ENCODE measurements at regions not wholly inside any gene's neighbourhood (a gene's known extent, or its start where the extent isn't known, plus 50 kb on each side); places are given as distances from the start of the nearest gene placed in this dataset.

DNA sequence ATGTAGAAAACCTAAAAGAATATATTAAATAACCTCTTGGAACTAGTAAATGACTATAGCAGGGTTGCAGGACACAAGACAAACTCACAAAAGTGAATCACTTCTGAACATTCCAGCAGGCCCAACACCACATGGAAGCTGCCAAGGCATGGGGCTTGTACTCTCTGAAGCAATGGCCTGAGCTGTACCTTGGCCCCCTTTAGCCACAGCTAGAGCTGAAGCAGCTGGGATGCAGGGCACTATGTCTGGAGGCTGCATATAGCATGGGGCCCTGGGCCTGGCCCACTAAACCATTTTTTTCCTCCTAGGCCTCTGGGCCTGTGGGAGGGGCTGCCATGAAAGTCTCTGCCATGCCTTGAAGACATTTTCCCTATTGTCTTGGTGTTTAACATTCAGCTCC lies 1067.3 kb downstream of the LRFN5 start:
- DNase-seq (ENCODE audit: low read depth in 4 of 4, low spot score in 1 of 4): no peak

DNA sequence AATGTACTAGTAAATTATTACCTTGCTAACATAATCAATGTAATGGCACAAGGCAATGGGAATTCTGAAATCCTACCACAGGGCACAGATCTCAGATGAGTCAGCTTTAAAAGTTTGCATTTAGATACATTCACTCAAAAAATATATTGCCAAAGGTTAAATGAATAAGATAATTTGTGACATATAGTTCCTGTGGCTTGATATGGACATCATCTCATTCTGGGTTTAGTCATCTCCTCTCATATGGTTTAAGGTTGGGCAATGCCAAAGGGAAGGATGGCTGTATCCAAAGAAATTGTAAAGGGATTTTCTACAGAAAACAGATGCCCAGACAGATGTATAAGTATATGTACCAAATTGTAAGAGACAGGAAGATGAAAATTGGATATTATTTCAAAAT lies 1065.0 kb downstream of the LRFN5 start:
- no peak for DNase-seq (ENCODE audit: low read depth in 4 of 4, low spot score in 1 of 4)

DNA sequence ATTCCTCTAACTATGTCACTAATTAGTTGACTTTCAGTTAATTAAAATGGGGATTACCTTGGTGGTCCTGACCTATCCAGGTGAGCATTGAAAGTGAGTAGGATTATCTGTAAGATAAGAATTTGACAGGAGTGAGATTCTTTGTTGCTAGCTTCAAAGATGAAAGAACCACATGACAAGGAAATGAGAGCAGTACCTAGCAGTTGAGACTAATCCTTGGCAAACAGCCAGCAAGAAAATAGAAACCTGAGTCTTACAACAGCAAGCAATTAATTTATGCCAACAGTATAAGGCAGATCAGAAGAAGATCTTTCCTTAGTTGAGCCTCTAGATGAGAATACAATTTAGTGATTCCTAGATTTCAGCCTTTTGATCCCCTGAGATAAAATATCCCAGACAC lies 1058.4 kb downstream of the LRFN5 start:
- no peak for DNase-seq (ENCODE audit: low read depth in 4 of 4, low spot score in 1 of 4)

DNA sequence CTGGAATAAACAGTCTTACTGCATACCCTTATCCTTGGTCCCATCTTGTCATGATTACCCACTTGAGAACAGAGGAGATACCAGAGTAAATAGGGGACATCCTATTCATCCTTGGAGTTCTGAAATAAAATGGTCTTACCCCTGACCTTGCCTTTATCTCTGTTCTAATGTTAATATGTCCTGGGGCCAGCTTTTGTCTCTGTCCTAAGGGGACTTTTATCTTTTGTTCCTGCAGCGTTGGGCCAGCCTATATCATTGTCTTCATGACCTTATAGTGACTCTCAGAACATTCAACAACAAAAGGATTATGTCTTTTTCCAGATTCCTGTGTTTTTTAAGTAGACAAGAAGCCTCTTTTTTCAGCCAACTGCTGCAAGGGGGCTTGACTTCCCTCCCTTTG lies 1057.5 kb downstream of the LRFN5 start:
- DNase-seq (ENCODE audit: low read depth in 4 of 4, low spot score in 1 of 4): no peak

DNA sequence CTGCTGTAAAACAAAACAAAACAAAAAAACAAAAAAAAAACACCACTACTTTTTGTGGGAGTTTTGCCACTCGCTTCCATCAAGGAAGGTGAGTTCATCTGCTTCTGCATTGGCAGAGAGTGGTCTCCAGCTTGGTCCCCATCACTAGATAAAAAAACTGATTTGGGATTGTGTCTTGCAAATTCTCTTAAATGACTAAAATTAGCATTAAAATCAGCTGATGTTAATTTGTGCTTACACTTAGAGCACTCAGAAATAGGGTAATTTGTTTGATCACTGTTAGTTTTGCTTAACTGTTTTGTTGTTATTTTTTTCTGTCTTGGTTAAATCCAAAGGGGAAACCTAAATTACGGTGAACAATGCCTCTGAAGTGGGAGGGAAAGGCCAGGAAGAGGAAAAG lies 1048.0 kb downstream of the LRFN5 start:
- no peak for DNase-seq (ENCODE audit: low read depth in 4 of 4, low spot score in 1 of 4)

DNA sequence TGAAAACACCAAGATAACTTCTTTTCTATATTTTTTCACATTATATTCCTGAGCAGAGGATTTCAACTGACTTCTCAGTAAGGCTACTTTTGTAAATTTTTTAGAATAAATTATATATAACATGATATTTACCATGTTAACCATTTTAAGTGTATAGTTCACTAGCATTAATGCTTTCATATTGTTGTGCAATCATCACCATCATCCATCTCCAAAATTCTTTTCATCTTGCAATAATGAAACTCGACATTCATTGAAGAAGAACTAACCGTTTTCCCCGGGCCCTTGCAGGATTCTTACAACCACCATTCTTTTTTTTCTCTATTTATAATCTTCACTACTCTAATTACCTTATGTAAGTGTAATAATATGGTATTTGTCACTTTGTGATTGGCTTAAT lies 1036.1 kb downstream of the LRFN5 start:
- DNase-seq (ENCODE audit: low read depth in 4 of 4, low spot score in 1 of 4): no peak

DNA sequence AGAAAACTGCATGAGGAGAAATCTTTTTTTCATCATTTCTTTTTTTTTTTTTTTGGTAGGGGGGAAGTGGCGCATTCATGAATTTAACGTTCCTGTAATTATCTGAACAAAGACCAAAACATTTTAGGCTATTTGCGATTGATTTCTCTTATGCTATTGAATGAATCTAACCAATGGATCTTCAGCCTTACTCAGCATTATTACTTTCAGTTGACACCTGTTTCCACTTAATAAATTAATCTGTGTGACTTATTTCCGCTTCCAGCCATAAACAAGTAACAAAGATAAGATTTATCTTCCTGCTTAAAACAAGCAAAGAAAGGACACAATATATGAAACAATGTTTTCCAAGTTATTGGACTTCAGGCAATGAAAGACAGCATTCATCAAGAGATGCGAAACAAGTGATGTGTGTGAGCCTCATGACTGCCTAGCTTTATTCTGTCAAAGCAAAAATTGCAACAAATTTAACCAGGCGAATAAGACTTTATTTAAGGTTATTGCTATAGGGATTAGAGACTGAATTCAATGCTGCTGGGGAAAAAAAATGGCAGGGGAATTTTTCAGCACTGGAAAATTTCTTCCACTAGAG lies 1026.9 kb downstream of the LRFN5 start:
- no peak for DNase-seq (ENCODE audit: low read depth in 4 of 4, low spot score in 1 of 4)

DNA sequence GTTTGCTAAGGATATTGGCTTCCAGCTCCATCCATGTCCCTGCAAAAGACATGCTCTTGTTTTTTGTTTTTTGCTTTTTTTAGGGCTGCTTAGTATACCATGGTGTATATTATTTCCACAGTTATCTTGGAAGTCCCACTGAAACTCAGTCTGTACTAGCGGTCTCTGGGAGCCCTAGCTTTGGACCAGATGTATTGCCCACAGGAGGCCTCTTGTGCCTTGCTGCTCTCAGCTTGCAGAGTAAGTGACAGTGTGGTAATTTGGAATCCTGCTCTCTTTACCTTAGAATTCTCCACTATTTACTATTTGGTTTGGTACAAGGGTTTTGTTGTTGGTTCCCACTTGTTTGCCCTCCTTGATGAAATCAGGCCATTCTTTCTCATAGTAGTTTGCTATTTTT lies 1022.9 kb downstream of the LRFN5 start:
- DNase-seq (ENCODE audit: low read depth in 4 of 4, low spot score in 1 of 4): no peak

DNA sequence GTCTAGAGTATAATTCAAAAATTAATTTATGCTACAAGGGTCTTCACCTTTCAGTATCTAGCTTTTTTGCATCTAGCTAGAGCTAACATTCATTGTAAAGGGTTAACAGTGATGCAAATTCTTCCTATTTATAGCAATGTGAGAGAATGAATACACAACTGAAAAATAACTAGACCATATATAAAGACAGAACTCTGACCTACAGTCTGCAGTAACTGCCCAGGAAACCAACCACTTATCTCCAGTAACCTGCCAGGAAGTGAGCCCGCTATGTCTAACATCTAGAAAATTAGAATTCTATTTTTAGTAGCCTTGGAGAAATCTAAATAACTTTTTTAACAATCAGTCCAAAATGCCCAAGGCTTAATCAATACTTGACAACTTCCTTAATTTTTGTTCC lies 1021.9 kb downstream of the LRFN5 start:
- DNase-seq (ENCODE audit: low read depth in 4 of 4, low spot score in 1 of 4): no peak

DNA sequence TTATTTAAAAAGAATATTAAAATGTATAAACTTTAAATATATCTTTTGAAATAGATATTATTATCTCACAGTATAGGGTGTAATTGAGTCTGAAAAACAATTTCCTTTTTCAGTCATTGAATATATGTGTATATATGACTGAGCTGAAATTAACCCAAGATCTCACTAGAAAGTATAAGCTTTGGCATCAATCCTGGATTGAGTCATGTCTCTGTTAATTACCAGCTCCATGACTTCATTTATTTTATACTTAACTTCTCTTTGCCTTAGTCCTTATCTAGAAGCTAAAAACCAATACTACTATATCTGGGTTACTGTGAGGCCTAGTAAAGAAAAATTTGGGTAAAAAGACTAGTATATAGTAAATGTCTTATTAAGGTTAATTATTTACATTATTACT lies 1020.3 kb downstream of the LRFN5 start:
- no peak for DNase-seq (ENCODE audit: low read depth in 4 of 4, low spot score in 1 of 4)

DNA sequence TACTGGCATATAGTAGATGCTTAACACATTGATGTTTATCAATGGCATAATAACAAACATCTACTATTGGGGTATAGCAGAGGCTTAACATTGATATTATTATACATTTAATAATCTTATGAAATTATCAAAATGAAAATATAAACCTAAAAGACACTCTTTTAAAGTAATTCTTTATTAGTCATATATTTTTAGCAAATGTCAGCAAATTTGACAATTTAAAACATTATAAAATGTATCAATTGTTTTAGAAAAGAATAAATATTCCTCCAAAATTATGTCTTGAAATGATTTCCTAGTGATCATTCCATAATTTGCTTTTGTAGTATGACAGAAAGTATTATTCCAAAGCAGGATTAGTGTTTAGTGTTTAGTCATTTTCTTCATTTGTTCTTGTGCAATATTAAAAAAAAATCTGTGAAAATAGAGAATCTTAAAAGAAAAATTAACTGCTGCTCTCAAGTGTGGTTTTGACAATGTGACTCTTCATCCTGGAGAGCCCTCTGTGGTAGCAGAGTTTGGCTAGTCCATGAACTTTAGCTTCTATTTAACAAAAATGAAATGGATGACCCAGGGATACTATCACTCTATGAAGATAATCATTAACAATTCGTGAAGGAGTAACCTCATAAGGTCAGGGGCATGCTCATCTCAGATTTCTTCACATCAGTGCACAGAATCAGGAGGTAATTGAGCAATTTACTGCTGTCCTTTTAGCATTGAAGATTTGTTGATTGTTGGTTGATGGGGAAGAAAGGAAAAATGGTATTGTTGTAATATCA lies 1018.5 kb downstream of the LRFN5 start:
- no peak for DNase-seq (ENCODE audit: low read depth in 4 of 4, low spot score in 1 of 4)

DNA sequence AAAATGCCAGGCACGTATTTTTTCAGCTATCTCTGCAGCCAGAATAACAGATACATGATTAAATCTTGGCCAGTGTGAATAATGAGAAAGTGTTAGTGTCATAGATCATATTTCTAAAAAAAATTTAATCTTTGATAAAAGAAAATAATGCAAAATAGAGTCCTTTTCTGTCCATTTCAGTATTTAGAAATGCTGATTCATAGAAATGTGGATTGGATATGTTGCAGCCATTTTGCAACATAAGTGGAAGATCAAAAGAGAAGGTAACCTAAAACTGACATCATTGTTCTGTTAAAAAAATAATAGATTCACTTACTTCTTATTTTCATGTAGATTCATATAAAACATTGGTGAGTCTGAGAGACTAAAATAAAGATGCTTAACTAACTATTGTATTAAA lies 1010.3 kb downstream of the LRFN5 start:
- DNase-seq (ENCODE audit: low read depth in 4 of 4, low spot score in 1 of 4): no peak

DNA sequence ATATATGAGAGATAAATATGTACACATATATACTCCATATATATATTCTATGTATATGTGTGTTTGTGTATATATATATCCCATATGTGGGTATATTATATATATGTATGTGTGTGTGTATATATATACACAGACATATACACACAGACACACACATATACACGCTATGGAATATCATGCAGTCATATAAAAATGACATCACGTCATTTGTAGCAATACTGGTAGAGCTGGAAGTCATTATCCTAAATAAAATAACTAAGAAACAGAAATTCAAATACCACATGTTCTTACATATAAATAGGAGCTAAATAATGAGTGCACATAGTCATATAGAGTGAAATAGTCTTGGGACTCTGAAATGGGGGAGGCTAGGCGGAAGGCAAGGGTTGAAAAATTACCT lies 1000.2 kb downstream of the LRFN5 start:
- DNase-seq (ENCODE audit: low read depth in 4 of 4, low spot score in 1 of 4): no peak

DNA sequence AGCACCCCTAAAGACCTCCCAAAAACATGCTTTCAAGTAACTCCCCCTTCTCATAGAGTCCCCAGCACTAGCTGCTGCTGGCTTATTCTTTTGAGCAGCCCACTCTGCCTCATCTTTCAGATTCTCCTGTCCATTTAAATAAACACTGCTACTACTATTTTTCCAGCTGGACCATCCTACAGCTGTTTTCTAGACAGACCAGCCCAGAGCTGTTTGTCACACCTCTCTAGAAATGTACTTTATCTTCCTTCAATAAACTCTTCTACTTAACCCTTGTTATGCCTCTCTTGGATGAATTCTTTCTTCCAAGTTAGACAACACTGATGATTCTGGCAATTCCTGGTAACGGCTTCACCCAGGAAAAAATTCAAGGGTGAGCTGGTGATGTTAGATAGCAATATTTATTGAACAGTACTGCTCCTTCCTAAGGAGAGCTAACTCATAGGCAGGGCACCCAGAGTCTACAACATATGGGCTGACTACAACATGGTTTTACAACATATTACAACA lies 995.7 kb downstream of the LRFN5 start:
- no peak for DNase-seq (ENCODE audit: low read depth in 4 of 4, low spot score in 1 of 4)

DNA sequence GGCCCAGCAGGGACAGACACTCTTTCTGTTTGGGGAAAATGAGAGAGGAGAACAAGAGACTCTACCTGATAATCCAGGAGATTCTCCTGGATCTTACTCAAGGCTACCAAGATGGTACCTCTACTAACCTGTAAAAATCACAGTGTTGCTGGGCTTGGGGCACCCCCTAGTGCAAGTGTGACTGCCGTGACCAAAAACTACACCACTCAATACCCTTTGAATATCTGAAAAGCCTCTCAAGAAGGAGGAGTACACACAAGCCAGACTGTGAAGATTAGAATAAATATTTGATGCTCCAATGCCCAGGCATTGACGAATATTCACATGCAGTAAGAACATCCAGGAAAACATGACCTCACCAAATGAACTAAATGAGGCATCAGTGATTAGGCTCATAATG lies 965.4 kb downstream of the LRFN5 start:
- no peak for DNase-seq (ENCODE audit: low read depth in 4 of 4, low spot score in 1 of 4)

DNA sequence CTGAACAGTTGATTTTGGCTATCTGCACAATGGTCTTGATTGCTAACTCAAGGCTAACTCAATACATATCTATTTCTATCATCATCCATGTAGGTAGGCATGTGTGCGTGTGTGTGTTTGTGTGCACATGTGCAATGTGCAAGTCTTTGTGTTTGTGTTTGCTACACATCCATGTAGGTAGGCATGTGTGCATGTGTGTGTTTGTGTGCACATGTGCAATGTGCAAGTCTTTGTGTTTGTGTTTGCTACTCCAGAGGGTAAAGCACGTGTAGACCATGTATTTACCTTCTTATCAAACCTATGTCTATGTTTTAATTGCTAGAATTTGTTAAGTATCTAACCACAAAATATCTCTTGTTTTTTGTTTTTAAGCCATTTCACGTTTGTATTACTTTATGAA lies 962.6 kb downstream of the LRFN5 start:
- DNase-seq (ENCODE audit: low read depth in 4 of 4, low spot score in 1 of 4): no peak

DNA sequence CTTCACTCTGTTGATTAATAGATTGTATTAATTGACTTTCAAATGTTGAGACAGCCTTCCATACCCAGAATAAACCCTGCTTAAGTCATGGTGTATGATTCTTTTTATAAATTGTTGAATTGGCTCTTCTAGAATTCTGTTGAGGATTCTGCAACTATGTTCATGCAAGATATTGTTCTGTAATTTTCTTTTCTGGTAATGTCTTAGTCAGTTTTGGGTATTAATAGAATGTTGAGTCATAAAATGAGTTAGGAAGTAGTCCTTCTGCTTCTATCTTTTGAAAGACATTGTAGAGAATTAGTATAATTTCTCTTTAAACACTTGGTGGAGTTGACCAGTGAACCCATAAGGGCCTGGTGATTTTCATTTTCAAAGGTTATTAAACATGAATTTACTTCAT lies 958.9 kb downstream of the LRFN5 start:
- no peak for DNase-seq (ENCODE audit: low read depth in 4 of 4, low spot score in 1 of 4)

DNA sequence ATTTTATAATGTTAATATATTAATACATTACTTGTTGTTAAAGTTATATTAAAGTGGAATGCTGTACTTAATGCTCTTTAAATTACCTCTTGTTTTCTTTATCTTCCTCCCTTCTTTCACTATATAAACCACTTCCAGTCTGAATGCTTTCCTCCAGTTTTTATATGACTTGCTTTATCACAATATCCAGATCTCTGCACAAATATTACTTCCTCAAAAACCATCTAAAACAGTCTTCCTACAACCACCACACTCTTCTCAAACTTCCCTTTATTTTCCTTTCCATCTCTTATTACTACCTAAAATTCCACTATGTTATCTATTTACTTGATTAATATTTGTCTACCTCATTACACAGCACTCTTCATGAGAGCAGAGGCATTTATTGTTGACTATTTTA lies 956.6 kb downstream of the LRFN5 start:
- no peak for DNase-seq (ENCODE audit: low read depth in 4 of 4, low spot score in 1 of 4)

DNA sequence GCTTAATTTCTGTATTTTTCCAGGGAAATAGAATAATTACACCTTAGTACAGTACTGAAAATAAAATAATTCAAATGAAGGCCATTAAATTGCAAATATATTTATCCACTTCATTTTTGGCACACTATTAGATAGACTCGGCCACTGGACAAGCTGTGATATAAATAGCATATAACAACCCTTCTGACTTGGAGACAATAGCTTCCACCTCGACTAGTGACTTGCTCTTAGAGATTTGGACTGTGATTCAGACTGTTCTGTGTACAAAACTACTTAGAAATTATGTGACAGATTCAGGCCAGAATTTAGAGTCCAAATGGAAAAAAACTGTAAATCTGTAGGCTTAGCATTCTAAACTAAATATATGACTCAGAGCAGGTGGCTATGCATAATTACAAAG lies 949.9 kb downstream of the LRFN5 start:
- no peak for DNase-seq (ENCODE audit: low read depth in 4 of 4, low spot score in 1 of 4)

DNA sequence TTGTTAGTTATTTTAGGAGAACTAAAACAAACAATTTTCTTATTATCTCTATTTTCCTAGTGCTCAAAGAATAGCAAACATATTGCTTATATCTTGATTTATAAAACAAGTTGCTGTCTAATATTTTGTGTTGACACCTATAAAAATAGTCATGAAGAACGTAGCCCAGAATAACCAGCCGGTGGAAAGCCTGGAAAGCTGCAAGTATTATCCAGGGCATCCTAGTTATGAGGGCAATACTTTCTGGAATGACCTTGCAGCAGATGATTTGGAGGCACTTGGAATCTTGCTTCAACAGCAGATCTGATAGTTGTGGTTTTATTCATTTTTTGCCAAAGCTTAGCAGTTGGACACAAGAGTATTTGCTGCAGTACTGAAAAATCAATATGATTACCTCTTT lies 948.7 kb downstream of the LRFN5 start:
- DNase-seq (ENCODE audit: low read depth in 4 of 4, low spot score in 1 of 4): no peak

DNA sequence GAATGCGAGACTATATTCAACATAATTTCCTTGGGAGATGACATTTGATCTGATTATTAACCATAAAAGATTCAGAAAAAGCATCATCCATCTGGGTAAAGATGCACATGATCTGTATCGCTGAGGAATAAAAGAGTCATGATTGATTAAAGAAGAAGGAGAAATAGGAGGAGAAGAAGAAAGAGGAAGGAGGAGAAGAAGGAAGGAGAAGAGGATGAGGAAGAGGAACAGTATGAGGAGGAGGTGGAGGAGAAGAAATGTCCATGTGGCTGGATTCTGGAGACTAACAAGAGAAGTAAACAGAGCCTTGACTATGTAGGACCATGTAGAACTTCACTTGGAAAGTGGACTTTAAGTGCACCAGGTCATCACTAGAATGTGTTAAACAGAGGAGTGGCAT lies 947.4 kb downstream of the LRFN5 start:
- no peak for DNase-seq (ENCODE audit: low read depth in 4 of 4, low spot score in 1 of 4)

DNA sequence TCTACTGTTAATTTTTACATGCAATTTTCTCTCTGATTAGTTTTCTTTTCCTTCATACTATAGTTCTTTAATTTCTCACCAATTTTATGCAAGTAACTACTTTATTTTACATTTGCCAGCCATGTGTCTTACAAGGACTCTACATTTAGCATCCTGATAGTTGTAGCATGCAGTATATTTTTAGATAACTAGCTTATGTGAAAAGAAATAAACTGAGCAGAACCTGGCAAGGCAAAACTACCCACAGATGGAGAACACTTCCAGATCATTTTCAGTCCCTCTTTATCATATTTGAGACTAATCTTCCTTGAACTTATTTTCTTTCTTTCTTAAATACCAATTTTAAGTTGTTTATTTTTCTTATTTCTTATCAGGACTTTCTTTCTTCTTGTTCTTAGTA lies 943.6 kb downstream of the LRFN5 start:
- no peak for DNase-seq (ENCODE audit: low read depth in 4 of 4, low spot score in 1 of 4)

DNA sequence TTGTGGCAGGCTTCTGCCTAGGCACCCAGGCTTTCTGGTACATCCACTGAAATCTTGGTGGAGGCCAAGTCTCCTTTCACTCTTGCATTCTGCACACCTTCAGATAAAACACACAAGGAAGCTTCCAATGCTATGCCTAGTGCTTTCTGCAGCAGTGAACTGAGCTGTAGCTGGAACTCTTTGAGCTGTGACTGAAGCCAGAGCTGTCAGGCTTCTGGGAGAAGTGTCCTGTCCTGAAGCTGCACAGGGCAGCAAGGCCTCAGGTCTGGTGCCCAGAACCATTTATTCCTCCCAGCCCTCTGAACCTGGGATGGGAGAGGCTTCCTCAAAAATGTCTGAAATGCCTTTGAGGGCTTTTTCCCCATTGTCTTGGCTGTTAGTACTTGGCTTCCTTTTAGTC lies 941.7 kb downstream of the LRFN5 start:
- no peak for DNase-seq (ENCODE audit: low read depth in 4 of 4, low spot score in 1 of 4)
